GM18520 (cell line): ENCODE measurements at regions not wholly inside any gene's neighbourhood (a gene's known extent, or its start where the extent isn't known, plus 50 kb on each side); places are given as distances from the start of the nearest gene placed in this dataset.
A peak's percentile ranks its signal among the peaks of the same experiment; 100 is the strongest.

ENCODE experiments used
- ATAC-seq: cut with Tn5 transposase; IDR thresholded peaks from one replicate; pipeline ENCODE4 v1.9.1; 2021; ENCODE audit not compliant: unreplicated experiment

DNA sequence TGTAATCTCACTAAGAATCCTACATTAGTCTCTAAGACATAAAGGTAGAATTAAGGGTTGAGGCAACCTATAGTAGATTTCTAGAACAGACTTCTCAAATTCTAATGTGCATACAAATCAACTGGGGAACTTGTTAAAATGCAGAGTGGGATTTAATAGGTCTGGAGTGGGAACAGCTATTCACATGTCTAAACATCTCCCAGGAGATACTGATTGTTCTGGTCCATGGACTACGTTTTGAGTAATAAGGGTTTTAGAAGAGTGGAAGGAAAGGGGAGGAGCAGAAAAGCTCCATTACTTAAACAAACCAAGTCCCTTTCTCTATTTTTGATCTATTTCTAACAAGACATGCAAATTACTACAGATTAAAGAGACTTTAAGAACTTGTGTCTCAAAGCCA lies 524.8 kb downstream of the TUSC7 start:
- ATAC-seq, result no peak

DNA sequence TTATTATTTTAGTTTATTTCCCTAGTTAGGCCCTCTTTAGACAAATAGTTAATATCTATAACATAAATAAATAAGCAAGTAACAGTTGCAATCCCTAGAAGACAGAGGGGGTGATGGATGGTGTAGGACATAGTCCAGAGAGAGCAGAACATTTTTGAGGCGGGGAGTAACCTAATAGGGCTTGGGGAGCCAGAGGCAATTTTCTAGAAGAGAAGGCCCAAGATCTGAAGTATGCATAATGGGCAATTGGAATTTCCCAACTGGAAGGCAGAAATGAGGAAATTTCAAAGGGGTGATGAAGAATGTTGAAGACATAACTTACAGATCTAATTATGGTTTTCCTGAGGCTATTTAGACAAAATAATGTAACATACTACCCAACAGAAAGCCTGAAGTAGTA lies 525.7 kb downstream of the TUSC7 start:
- no peak for ATAC-seq

DNA sequence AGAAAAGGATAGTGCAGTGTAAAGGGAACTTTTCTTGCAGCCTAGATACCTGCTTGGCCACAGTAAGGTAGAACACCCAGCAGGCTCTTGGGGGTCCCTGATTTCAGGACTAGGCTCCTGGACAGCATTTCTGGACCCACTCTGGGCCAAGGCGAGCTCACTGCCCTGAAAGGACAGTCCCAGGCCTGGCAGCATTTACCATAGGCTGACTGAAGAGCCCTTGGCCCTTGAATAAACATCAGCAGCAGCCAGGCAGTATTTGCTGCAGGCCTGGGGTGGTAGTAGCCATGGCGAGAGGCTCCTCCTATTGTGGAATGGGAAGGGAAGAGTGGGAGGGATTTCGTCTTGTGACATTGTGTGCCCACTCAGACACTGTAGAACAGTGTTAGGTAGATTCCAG lies 529.2 kb downstream of the TUSC7 start:
- ATAC-seq, result no peak

DNA sequence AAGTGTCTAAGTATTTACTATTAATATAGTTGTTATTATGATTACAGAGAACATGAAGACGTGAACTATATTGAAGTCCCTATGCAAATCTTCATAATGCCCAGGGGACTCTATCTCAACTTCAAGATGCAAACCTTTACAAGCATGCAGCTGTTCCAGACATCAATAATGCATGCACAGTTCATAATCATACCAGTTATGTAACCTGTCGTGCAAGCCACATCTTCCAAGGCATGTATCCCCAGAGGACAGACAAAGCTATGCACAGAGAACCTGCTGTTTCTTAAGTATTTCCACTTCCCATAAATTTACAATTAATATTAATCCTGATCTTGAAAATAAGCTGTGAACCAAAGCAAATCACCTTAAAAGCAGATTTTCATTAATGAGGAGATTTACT lies 534.1 kb downstream of the TUSC7 start:
- ATAC-seq, result no peak

DNA sequence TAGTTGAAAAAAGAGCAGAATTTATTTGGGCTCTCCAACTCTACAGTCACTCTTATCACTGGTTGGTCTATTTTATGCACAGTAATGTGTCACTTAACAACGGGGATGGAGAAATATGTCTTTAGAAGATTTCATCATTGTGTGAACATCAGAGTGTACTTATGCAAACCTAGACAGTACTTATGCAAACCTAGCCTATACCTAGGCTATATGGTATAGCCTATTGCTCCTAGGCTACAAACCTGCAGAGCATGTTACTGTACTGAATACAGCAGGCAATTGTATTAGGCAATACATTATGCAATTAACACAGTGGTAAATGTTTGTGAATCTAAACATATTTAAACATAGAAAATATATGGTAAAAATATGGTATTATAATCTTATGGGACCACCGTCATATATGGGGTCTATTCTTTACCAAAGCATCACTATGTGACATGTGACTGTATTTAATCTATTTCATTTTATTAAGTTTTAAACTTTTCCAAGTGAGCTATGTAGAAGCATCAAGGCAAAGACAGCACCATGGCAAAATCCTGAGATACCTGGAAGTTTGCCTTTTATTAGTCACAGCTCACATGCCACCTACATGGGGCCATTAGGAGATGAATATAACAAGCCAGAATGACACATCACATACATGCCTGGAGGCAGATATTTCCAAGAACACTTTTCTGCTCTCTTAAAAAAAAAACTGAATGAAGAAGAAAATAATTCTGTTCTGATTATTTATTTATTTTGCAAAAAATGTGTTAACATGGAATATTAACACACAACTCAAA lies 537.4 kb downstream of the TUSC7 start:
- no peak for ATAC-seq

DNA sequence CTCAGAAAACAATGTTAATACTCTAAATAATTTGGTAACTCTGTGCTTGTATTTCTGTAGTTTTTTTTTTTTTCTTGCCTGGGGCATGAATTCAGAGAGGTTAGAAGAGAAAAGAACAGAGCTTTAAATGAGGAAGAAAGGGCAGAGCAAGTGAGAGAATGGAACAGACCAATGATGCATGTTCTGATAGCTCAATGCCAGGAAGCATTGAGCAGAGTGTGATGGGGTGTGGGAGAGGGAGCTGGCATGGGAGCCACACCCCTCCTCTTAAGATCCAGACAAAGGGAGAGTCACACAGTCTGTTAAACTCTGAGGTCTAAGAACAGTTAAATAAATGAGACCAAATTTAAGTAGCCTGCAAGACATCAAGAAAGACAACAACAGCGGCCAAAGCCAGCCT lies 538.6 kb downstream of the TUSC7 start:
- ATAC-seq, result no peak

DNA sequence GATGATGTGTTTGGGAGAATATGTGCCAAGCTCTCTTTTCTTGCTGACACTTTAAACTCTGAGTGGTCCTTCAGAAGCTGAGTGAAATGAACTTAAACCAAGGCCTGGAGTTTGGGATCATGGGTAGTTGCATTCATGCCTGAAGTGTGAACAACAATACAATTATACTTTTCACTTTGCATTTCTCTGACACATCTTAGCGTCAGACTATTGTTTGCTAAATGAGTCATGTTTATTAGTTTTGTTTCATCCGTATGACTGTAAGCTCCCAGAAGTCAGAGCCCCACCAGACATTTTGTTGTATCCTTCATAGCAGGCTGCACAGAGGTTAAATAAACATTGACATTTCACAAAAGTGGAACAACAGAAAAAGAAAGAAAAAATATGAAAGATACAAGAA lies 542.6 kb downstream of the TUSC7 start:
- ATAC-seq, result peak; percentile 56

DNA sequence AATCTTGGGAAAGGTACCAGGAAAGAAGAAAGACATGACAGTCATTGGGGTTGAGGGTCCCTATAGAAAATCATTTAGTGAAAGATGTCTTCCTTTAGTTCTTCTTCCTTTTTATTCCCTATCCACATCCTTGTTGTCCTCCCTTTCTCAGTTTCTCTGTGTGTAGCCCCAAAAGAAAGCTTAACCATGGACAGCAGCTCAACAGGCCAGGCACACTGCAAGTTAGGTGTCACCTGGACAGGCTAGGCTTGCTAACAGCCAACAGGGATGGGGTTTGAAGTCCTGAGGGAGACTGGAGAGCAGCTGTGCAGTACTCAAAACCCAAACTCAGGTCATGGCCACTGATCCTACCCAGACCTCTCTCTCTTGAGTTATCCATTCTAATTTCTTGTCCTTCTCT lies 543.1 kb downstream of the TUSC7 start:
- no peak for ATAC-seq

DNA sequence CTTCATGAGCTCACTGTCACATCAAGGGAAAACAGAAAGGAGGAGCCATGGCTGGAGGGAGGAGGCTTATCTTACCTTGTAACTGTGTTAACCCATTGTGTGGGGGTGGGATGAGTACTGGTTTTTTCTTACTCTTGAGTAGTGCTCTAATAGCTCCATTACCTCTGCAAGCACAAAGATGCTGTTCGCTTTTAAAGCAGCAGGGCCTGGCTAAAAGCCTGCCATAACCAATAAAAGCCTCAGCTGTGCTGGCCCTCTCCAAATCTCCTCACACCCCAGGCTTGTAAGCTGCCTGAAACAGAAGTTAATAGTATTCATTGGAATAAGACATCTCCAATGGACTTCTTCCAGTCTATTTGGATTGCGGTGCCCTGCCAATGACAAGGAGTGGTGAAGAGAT lies 544.1 kb downstream of the TUSC7 start:
- no peak for ATAC-seq

DNA sequence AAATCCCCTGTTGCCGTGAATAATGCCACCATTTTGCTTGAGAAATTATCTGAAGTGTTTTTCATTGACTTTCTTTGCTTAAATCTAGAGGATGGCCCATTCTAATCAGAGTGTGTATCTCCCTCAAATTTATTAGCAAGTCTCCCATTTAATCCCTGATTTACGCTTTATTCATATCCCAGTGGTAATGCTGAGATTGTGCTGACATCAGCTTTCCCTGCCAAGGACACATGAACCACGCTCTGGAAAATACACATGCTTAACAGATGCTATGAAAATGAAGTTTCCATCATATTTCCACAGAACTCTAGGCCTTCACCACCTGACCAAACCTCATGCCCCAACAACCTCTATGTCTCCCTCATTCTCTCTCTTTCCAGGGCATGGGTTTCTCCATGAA lies 545.4 kb downstream of the TUSC7 start:
- no peak for ATAC-seq

DNA sequence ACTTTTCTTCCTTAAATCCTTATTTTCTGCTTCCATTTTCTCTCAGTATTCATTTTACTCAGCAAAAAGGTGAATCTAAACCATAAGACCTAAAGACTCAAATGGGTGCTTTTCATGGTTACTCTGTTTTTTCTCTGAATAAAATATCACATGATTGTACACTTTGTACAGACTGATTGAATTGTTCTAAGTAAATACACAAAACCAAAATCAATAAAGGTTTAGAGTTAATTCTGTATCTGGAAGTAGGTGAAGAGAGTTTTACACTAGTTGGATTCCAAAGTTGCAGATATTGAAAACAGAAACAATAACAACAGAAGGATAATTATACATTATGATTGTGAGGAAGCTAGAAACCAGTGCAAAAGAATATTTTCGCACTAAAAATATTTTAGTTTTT lies 546.2 kb downstream of the TUSC7 start:
- no peak for ATAC-seq

DNA sequence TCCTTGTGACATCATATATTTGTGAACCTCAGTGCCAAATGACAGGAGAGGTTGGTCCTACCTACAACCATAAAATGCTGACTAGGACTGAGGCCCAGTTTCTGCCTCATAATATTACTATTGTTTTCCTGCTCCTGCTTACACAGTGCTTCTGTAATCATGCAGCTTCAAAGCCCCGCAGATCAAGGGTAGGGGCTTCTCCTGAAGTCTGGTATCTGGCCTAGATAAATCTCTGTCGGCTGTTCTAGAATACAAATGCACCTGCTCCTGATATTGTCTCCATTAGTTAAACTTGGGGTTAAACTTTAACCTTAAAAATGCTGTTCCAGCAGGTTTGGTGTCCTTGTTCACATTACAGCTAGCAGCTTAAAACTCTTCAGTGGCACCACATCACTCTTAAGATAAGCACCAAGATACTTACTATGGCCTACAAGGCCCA lies 552.4 kb downstream of the TUSC7 start:
- ATAC-seq, result no peak

DNA sequence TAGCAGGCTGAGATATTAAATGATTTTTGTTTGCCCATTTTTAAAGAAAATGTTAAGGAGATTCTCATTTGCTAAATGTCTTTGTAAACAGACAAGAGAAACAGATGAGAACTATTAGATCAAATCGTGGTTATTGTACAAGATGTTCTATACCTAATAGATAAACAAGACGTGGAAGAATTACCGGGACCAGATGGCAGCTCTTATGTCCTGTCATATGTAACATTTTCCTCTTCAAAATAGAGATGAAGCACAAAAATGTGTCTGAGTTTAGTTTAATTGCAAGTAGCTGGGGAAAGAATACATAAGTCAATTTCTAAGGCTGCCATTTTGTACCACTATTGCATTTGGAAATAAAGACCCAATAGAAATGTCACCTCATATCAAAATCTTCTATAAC lies 553.7 kb downstream of the TUSC7 start:
- no peak for ATAC-seq

DNA sequence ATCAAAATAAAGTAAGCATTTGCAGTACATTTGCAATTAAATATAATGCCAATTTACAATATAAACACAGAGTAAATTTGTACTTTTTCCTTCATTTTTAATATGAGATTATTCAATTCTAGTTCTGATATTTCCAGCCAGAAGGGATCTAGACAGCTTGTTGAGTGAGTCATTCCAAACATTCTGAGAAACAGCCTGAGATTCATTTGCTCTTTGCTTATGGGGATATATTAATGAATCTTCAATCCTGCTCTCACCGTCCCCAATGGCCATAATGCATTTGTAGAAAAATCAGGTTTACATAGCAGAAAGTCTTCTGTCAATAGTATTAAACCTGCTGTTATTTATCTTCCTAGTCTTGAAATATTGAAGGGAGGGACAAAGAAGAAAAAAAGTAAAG lies 554.2 kb downstream of the TUSC7 start:
- ATAC-seq, result no peak

DNA sequence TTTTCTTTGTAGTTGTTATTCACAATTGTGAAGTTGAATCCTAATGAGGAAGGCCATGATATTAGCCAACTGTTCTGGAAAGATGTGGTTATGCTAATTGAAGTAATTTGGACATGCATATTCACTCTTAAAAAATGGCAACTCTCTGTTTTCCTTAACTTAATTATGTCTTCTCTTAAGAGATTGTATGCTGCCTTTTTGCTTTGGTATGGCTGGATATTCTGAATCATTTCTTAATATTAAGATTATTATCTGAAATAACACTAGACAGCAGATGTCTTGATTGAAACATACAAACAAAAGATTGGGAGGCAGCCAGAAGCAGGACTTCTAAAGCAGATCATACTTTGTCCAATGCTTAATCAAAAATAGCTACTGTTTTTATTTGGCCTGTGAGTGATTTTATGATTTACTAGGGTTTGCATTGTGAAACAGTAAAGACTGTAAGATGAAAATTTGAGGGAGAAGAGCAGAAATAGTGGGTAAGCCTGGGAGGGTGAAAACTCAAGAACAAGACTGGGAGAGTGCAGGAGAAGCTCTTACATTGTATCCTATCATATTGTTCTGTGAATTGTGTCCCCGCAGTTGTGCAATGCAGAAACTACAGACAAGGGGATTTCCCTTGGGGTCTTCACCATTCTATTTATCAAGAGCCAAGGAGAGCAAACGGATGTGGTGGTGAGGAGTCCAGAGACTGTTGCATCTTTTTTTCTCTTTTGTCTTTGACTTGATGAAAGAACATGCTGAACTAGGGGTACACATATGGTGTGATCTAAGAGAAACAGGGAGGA lies 554.8 kb downstream of the TUSC7 start:
- no peak for ATAC-seq

DNA sequence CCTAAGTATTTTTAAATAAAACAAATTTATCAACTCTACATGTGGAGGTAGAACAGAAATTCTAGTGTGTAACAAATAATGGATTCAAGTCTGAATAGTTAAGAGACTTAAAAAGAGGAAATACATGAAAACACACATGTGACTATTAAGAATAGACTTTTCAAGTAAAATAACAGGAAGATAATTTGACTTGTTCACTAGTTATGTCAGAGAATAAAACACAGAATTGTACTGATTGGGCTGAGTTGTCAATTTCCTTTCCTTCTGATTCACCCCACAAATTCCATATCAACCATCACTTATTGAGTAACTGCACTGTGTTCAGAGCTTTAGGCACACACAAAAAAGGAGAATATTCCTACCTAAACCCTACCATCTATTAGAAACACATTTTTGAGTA lies 557.2 kb downstream of the TUSC7 start:
- ATAC-seq, result no peak

DNA sequence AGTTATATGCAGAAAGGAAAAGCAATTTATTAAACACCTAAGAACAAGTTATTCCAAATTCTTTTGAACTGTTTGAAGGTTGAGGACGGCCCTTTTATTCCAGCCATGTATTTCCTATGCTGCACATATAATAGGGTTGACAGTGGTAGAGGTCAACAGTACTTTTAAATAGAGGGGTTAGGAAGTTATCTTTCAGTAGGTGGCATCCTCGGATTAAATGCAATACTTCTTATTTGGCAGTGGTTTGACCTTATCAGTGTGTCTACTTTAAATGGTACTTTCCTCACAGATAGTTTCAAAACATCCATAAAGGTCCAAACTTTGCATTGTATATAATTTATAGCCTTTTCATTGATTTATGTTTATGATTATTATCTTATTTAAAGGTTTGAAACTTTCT lies 558.7 kb downstream of the TUSC7 start:
- ATAC-seq, result no peak

DNA sequence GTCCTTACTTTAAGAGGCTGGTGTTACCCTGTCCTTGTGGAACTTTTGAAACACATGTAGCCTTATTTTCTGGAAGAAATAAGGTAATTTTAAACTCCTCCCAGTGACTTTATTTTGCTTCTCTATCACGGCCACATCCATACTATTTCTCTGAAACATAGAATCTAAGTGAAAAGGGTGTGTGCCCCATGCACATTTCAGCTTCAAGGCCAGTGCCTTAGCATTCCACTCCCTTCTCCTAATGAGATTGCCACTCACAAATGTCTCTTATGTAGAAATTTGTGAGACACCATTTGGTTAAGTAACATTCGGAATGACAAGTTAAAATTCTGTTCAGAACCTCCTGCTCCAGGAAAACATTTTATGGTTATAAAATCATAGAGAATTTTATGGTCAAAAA lies 562.7 kb downstream of the TUSC7 start:
- ATAC-seq, result no peak

DNA sequence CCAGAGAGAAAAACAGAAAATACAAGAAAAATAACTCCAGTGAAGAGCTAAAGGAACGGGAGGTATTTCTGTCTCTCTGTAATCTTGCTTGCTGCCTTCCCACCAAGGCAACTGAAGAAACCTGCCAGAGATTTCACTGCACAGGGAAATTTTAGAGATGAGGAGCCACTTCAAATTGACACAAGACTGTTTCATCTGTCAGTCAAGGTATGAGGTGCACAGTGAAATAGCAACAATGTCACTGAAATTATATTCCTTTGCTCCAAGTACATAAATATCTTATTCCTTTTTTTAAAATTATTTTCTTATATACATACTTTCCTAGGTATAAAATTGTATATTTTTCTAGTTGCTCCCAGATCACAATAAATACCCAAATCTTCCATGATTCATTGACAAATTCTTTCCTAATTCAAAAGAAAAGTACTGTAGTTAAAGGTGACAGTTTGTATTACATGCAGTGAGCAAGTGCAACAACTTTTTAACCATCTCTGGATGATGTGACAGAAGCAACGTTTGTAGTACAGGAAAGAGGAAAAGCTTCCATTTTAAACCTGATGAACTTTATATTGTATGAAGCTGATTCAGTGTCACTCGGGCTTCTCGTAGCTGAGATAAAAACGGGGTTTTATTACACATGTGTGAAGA lies 563.4 kb downstream of the TUSC7 start:
- ATAC-seq, result no peak

DNA sequence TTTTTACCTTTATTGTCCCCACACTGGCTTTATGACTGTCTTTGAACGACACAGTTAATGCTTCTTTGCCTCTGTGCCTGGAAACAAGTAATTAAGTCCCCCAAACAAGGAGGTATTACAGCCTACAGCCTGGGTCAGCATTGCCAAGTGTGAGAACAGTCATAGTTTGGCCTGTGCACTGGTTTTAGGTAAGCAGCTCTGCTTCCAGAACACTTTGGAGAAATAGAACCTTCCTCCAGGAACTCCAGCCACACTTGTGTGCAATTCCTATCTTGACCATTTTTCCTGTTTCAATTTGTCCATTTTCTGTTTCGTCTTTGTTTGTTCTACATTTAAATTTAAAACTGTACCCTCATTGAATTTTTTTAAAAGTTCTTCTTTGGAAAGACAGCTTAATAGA lies 568.2 kb downstream of the TUSC7 start:
- no peak for ATAC-seq

DNA sequence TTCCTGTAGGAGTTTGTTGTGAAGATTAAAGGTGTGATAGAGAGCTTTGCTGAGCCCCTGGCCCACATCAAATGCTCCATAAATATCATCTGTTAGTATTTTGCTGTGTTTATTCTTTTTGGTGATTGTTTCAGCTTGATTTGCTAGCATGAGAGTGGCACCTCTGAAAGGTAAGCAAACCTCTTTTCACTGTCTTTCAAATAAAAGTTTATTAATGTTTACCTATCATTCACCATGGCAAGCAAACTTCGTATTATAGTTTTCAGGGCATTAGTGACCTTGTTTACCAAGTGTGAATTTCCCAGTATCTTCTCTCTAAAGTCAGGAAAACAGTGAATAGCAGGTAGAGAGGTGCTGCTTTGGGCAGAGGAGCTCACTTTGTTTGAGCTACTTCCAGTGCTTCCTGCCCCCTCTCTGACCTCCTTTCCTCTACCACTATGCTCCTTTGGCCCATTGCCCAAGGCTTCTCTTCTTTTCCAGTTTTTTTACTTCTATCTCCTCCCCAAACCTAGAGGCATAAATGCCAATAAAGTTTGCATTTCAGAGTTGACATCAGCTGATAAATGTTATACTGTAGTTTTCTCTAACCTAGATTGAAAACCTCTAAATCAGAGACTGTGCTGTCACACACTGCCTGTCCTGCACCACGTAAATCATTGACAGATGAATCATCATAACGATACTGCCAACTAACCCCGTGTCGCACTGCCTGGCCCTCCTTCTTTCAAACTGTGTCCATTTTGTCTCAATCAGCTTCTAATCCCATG lies 569.0 kb downstream of the TUSC7 start:
- peak; percentile 98 for ATAC-seq
